WI38 (cell line): ENCODE measurements at regions not wholly inside any gene's neighbourhood (a gene's known extent, or its start where the extent isn't known, plus 50 kb on each side); places are given as distances from the start of the nearest gene placed in this dataset.
"Not testable (repeated sequence)": the region's sequence is repeated elsewhere in the genome, so short reads cannot be mapped to it uniquely, and the experiment has no call there.

ENCODE experiments used
- H3K4me3 ChIP-seq: 2 replicates; pipeline ENCODE4 v1.5.1; 2011; ENCODE audit warnings: low read depth, mild to moderate bottlenecking, control low read depth, low read length
- TF ChIP-seq, protein P1 (sequence below): IDR thresholded peaks from 2 replicates; pipeline ENCODE4 v1.5.1; 2012; ENCODE audit warnings: low read depth, mild to moderate bottlenecking, control low read depth, low read length

DNA sequence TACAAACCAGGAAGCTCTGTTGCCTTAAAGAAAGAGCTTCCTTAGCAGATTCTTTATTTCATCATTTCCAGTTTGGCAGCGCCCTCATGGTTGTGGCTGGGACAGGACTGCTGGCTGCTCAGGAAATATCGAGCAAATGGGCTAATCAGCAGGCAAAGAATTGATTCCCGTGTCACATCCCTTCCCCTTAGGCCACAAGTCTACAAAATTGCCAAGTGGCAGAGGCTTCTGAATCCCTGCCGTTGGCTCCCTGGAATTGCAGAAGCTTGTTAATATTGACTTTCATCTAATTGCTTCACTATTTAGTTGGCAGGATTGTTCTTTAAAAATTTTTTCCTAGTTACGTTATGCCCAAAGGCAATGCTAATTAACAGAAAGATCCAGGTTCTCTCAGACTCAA lies 456.3 kb upstream of the ERCC4 start:
- TF ChIP-seq, protein P1, sequence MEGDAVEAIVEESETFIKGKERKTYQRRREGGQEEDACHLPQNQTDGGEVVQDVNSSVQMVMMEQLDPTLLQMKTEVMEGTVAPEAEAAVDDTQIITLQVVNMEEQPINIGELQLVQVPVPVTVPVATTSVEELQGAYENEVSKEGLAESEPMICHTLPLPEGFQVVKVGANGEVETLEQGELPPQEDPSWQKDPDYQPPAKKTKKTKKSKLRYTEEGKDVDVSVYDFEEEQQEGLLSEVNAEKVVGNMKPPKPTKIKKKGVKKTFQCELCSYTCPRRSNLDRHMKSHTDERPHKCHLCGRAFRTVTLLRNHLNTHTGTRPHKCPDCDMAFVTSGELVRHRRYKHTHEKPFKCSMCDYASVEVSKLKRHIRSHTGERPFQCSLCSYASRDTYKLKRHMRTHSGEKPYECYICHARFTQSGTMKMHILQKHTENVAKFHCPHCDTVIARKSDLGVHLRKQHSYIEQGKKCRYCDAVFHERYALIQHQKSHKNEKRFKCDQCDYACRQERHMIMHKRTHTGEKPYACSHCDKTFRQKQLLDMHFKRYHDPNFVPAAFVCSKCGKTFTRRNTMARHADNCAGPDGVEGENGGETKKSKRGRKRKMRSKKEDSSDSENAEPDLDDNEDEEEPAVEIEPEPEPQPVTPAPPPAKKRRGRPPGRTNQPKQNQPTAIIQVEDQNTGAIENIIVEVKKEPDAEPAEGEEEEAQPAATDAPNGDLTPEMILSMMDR: no peak

DNA sequence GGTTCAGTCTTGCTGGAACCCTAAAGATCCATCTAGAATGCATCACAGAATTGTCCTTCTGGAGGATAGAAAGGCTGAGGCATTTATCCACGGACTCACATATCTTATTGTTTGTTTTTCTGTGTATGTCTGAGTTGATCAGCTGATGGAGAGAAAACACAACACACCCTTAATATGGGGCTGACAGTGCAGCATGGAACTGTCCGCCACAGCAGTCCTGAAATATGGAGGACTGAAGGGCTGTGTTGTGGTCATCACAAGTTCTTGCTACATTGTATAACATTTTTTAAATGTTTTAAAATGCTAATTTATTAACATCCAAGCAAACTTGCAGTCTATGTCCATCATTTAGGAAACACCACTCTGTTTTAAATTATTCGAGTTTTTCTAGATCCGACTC lies 448.9 kb upstream of the ERCC4 start:
- no peak overlapping the region for H3K4me3 ChIP-seq
- TF ChIP-seq, protein P1: no peak

More for the DNA sequence above, 456.3 kb upstream of the ERCC4 start:
- H3K4me3 ChIP-seq: no peak overlapping the region

DNA sequence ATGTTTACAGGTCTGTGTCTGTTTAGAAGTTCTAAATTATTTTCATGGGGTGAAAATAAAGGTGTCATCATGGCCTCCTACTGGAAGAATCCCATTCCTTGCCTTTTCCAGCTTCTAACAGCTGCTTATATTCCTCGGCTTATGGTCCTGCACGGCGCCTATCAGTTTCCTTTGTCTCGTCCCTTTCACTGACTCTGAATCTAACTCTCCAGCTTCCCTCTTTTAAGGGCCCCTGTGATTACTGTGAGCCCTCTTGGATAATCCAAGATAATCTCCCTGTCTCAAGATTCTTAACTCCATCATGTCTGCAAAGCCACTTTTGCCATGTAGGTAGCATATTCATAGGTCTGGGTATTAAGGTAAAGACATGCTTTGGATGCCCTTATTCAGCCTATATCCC lies 441.0 kb upstream of the ERCC4 start:
- TF ChIP-seq, protein P1: no peak
- no peak overlapping the region for H3K4me3 ChIP-seq

DNA sequence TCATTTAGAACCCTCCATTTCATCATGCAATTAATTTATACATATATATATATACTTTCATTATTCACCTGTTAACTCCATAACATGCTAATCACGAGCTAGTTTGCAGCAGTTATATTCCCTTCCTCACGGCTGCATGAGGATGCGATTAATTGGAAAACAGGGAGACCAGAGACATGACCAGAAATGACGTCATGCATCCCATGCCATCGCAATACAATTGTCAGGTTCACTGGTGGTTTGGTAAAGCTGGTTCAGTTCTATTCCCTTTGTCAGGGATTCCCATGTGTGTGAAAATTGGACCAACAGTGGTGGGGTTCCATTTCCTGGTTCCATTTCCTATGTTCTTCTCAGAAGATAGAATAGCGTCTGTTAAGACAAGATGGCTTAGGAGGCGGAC lies 440.4 kb upstream of the ERCC4 start:
- TF ChIP-seq, protein P1: no peak
- H3K4me3 ChIP-seq: no peak overlapping the region

DNA sequence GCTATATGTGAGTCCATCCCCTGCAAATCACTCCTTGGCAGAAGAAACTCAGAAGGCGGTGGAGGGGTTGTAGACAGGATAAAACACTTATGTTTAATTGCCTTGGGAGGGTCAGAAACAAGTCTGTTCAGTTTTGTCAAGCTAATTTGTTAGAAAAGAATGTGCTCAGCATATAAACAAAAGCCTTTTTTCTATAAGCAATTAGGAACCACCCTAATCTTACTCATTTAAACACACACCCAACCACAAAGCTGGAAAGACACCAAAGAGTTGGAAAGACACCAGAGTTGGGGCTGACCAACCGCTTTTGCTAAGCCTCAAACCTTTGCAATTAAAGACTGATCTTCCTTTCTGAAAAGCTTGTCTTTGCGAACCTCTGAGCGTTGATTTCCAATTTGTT lies 439.2 kb upstream of the ERCC4 start:
- TF ChIP-seq, protein P1: no peak

DNA sequence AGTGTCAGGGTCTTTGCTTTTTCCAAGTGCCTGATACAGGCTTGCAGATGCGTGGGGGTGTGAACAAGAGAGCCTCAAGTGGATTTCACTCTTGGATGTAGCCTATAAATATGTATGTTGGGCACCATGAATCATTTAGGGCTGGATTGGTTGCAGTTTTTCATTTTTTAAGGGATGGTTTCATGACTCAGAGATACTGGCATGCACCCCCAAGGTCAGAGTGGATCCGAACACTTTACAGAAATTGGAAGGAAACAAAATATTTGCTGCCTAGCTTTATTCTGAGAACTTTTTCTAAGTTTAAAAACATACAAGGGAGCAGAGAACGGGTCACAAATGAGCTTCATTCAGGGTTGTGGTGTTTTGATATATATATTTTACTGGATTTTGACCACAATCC lies 436.8 kb upstream of the ERCC4 start:
- no peak overlapping the region for H3K4me3 ChIP-seq
- TF ChIP-seq, protein P1: no peak

More for the DNA sequence above, 439.2 kb upstream of the ERCC4 start:
- H3K4me3 ChIP-seq: no peak overlapping the region

DNA sequence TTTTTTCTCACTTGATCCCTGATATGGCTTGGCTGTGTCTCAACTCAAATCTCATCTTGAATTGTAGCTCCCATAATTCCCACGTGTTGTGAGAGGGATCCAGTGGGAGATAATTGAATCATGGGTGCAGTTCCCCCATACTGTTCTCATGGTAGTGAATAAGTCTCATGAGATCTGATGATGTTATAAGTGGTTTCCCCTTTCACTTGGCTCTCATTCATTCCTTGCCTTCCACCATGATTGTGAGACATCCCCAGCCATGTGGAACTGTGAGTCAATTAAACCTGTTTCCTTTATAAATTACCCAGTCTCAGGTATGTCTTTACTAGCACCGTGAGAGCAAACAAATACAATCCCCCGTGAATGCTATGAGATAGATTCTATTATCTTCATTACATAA lies 430.5 kb upstream of the ERCC4 start:
- H3K4me3 ChIP-seq: not testable (repeated sequence)

DNA sequence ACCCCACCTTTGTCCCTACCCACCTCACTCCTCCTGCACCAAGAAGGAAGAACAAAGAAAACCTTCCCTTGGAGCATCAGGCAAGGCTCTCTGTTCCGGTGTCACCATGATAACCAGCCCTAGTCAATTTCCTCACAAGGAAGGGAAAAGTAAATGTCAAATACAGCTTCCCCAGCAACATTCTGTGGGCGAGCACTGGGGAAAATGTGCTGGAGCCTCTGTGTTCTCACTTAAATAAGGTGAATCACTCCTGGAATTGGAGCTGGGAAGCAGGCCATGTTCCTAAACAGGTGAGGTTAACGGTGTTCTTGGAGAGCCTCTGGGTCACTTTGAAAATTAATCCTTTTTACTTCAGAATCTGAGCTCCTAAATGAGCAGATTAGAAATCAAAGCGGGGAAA lies 427.9 kb upstream of the ERCC4 start:
- no peak overlapping the region for H3K4me3 ChIP-seq
- TF ChIP-seq, protein P1: no peak
